GM19193 (cell line): ENCODE measurements at regions not wholly inside any gene's neighbourhood (a gene's known extent, or its start where the extent isn't known, plus 50 kb on each side); places are given as distances from the start of the nearest gene placed in this dataset.

Experiments used
- POLR2A ChIP-seq: IDR thresholded peaks from 4 replicates; pipeline ENCODE4 v1.6.1; 2011; ENCODE audit not compliant: insufficient read depth, insufficient read length; ENCODE audit errors: extremely low read depth

GRCh38 chr19:28169168-28169887, 1043.6 kb downstream of the UQCRFS1 start:
- TF ChIP-seq POLR2A, result no peak

- TF ChIP-seq POLR2A, result no peak
These were observed 1044.4 kb downstream of the UQCRFS1 start for GRCh38 chr19:28168557-28168956.

- no peak for TF ChIP-seq POLR2A
These were observed 1046.9 kb downstream of the UQCRFS1 start for GRCh38 chr19:28166025-28166424.

DNA sequence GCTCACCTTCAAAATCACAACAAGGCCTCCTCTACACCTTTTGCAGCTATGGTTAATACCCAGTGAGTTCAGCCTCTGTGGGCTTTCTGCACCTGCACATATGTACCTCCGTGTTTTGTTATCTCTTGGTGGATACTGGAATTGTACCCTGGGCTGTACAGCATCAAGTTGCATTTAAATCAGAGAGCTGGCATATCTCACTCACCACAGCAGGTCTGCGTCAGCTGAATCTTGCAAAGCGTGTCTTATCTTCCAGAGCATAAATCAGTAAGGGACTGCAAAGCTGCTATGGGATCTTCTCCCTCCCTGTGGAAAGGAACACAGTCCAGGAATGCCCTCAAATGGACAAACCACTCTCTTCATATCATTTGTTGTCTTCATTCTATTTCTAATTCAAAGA, 1048.7 kb downstream of the UQCRFS1 start:
- TF ChIP-seq POLR2A, result no peak

DNA sequence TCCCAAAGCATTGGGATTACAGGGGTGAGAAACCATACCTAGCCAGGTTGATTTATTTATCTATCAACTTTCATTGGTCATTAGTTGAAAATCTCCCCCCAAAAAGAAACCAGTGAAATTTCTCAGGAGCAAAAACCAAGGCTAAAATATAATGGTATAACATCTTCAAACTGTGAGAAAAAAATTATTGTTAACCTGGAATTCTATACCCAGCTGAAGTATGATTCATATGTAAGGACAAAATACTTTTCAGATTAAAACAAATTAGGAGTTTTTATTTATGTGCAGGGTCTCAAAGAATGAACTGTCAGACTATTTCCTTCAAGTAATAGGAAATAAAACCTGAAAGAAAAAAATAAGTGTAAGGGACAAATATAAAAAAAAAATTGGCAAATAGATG, 1053.9 kb downstream of the UQCRFS1 start:
- TF ChIP-seq POLR2A, result no peak

DNA sequence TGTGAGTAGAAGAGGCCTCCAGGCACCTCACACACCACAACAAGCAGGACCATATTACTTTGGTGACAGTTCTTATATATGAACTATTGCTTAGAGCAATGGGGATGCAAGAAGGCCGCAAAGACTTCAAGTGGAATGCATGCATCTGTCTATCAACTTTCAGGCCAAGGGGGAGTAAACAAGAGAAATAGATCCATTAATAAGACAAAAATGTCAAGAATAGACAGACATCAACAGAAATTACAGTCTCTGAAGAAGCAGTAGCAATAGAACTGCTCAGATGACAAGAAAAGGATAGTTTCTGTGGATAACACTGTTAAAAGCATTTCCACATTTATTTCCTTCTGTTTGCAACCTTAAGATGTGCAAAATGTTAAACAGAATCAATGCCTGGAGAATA, 1057.7 kb downstream of the UQCRFS1 start:
- TF ChIP-seq POLR2A, result no peak

GRCh38 chr19:28154077-28154476, 1058.9 kb downstream of the UQCRFS1 start:
- no peak for TF ChIP-seq POLR2A

DNA sequence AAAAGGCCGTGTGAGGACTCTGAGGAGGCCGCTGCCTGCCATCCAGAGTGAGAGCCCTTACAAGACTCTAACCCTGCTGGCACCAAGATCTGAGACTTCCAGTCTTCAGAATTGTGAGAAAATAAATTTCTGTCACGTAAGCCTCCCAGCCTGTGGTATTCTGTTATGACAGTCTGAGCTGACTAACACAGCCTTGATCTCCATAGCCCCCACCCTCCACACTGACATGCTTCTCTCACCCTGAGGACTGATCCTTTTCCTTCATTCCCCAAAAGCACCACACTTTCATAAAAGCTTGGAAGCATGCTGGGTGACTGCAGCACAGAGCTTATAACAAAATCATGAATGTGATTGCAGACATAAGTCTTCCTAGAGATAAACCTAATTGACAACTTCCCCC, 1059.8 kb downstream of the UQCRFS1 start:
- no peak for TF ChIP-seq POLR2A

GRCh38 chr19:28152195-28152594, 1060.8 kb downstream of the UQCRFS1 start:
- TF ChIP-seq POLR2A, result no peak

- no peak for TF ChIP-seq POLR2A
These were observed 1062.8 kb downstream of the UQCRFS1 start for GRCh38 chr19:28150129-28150528.

DNA sequence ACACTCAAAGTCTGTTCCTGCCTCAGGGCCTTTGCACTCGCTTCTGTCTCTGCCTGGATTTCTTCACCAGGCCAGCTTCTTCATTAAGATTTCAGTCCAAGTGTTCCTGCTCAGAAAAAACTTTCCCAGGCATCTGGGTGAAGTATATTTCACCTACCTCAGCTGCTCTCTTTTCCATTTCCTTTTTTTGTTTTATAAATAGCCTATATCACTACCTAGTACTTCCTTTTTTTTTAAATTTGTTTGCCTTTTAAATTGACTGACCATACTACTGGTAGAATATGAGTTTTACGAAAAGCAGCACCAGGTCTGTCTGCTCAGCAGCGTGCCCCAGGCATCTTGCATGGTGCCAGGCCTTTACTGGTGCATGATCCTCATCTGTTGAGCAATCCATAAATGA, 1064.4 kb downstream of the UQCRFS1 start:
- TF ChIP-seq POLR2A, result no peak

DNA sequence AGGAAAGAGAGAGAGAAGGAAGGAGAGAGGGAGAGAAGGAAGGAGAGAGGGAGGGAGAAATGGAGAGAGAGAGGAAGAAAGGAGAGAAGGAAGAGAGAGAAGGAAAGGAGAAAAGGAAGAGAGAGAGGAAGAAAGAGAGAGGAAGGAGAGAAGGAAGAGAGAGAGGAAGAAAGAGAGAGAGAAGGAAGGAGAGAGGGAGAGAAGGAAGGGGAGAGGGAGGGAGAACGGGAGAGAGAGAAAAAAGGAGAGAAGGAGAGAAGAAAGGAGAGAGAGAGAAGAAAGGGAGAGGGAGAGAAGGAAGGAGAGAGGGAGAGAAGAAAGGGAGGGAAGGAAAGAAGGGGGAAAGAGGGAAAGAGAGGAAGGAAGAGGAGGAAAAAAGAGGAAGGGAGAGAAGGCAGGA, 1070.7 kb downstream of the UQCRFS1 start:
- no peak for TF ChIP-seq POLR2A

GRCh38 chr19:28140201-28140600, 1072.8 kb downstream of the UQCRFS1 start:
- TF ChIP-seq POLR2A, result no peak

- no peak for TF ChIP-seq POLR2A
These were observed 1075.2 kb downstream of the UQCRFS1 start for GRCh38 chr19:28137772-28138171.

GRCh38 chr19:28136796-28137195, 1076.2 kb downstream of the UQCRFS1 start:
- TF ChIP-seq POLR2A, result no peak

DNA sequence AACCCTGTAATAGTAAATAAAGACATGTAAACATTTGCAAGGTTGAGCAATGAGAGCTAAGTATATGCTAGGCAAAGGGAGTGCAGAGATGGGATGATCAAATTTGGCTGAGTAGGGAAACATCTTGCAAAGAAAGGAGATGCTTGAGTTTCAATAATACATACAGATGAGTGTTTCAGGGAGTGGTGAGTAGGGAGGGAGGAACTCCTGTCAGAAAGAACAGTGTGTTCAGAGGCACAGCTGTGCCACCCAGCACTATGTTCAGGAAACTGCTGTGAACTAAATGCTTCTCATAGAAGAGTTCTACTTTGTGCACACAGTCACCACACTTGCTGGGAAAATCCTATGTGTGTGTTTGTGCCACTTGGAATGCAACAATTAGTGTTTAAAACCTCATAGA, 1077.1 kb downstream of the UQCRFS1 start:
- no peak for TF ChIP-seq POLR2A

GRCh38 chr19:28134311-28134710, 1078.6 kb downstream of the UQCRFS1 start:
- TF ChIP-seq POLR2A, result no peak
